ENCODE measurements at regions not wholly inside any gene's neighbourhood (a gene's known extent, or its start where the extent isn't known, plus 50 kb on each side); places are given as distances from the start of the nearest gene placed in this dataset.
A peak's percentile ranks its signal among the peaks of the same experiment; 100 is the strongest.

DNA sequence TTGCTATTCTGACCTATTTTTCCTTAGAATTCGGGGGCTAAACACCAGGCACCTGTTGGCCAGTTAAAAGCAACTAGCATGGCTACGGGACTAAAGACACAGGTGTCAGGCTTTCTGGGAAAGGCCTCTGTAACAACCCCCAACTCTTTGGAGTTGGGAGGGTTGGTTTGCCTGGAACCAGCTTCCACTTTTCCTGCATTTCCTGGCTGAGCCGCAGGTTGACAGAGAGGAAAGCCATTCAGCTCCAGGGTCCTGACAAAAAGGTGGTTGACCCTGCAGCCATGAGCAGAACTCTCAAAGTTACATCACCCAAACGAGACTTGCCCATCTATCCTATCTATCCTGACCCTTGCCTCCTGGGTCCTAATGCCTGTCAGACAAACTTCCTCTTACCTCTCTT lies 375.4 kb upstream of the SFSWAP start:
- TF ChIP-seq NFE2 (IDR thresholded peaks at IDR 0.05; ENCODE audit: low read depth) (no peak), RBM17 (IDR thresholded peaks at IDR 0.05; ENCODE audit: borderline replicate concordance, low read depth, low read length) (no peak), NR1H2 (CRISPR knock-in tag; IDR thresholded peaks at IDR 0.05) (no peak), ZFP91 (CRISPR knock-in tag; IDR thresholded peaks at IDR 0.05) (no peak), POLR2AphosphoS5 (IDR thresholded peaks at IDR 0.05; ENCODE audit: control insufficient read depth, insufficient read depth, low read depth, low read length) (no peak), ZFX (CRISPR knock-in tag; IDR thresholded peaks at IDR 0.05) (no peak), ATF7 (IDR thresholded peaks at IDR 0.05) (peak; percentile 39; the same call in 1 of the 2 replicates)
- TF ChIP-seq, protein P1, sequence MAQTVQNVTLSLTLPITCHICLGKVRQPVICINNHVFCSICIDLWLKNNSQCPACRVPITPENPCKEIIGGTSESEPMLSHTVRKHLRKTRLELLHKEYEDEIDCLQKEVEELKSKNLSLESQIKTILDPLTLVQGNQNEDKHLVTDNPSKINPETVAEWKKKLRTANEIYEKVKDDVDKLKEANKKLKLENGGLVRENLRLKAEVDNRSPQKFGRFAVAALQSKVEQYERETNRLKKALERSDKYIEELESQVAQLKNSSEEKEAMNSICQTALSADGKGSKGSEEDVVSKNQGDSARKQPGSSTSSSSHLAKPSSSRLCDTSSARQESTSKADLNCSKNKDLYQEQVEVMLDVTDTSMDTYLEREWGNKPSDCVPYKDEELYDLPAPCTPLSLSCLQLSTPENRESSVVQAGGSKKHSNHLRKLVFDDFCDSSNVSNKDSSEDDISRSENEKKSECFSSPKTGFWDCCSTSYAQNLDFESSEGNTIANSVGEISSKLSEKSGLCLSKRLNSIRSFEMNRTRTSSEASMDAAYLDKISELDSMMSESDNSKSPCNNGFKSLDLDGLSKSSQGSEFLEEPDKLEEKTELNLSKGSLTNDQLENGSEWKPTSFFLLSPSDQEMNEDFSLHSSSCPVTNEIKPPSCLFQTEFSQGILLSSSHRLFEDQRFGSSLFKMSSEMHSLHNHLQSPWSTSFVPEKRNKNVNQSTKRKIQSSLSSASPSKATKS (CRISPR knock-in tag; IDR thresholded peaks at IDR 0.05): no peak
- TF ChIP-seq, protein P2, sequence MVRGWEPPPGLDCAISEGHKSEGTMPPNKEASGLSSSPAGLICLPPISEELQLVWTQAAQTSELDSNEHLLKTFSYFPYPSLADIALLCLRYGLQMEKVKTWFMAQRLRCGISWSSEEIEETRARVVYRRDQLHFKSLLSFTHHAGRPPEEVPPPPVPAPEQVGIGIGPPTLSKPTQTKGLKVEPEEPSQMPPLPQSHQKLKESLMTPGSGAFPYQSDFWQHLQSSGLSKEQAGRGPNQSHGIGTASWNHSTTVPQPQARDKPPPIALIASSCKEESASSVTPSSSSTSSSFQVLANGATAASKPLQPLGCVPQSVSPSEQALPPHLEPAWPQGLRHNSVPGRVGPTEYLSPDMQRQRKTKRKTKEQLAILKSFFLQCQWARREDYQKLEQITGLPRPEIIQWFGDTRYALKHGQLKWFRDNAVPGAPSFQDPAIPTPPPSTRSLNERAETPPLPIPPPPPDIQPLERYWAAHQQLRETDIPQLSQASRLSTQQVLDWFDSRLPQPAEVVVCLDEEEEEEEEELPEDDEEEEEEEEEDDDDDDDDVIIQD (CRISPR knock-in tag; IDR thresholded peaks at IDR 0.05): no peak
